Stimulated activated CD4-positive, alpha-beta T cell treated with anti-CD3 and anti-CD28 coated beads, Interleukin-15, amount 100 ng/mL, for 48 hours (primary cell): ENCODE measurements at regions not wholly inside any gene's neighbourhood (a gene's known extent, or its start where the extent isn't known, plus 50 kb on each side); places are given as distances from the start of the nearest gene placed in this dataset.

Experiments used
- DNase-seq, 2 donors: peaks; one replicate each; pipeline ENCODE4 v3.0.0-alpha.2; 2020; ENCODE audit warnings: low read depth in 2 of 2

DNA sequence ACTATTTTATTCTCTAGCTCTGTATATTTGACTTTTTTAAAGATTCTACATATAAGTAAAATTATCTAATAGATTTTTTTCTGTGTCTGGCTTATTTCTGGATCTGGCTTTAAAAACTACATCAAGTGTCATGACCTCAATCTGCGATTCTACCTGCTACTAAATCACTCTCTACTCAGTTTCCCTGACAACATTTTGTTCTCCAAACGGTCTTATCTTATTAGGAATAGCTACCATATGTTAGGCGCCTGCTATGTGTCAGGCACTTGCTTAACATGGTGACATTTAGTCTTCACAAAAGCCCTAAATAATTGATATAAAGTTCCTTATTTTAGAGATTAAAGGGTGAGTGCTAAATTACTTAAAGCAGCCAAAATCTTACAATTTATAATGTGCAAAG, 1362.9 kb upstream of the FLRT2 start:
- no peak for DNase-seq

DNA sequence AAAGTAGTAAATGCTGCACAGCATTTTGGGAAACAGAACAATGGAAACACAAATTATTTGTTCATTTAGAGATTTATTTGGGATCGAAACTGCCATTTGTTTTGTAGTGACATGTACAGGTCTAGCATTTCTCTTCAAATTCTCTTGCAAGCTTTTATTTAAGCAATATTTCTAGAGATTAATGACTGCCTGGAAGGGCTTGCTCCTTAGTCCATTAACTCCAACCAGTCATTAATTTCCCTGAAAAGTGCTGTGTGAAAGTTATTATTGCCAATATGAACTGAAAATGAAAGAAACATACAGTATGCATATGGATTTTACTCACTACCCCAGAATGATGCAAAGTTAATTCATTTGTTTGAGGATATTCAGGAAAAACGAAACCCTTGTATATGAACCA, 1349.6 kb upstream of the FLRT2 start:
- DNase-seq: no peak

DNA sequence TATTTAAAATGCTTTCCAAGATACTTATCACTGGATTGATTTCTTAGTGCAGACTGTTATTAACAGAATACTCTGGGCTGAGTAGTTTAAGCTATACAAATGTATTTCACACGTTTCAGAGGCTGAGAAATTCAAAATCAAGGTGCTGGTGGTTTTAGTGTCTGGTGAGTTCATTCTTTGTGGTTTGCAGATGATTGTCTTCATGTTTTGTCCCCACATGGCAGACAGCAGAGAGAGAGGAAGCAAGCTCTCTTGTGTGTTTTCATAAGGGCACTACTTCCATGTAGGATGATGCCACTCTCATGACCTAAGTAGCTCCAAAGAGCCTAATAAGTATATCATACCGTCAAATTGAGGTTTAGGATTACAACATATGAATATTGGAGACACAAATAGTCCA, 1348.9 kb upstream of the FLRT2 start:
- no peak for DNase-seq

DNA sequence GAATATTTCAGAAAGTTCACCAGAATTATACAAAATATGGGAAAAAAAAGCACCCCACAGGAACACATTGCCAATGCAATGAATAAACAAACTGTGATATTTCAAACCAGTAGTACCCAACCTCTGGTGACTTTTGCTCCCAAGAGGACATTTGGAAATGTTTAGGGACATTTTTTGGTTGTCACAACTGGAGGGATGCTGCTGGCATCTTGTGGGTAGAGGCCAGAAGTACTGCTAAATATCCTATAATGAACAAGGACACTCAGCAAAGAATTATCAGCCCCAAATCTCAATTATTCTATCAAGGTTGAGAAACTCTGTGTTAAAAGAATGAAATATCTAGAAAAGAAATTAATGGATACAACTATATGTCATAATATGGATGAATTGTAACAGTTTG, 1334.4 kb upstream of the FLRT2 start:
- no peak for DNase-seq

DNA sequence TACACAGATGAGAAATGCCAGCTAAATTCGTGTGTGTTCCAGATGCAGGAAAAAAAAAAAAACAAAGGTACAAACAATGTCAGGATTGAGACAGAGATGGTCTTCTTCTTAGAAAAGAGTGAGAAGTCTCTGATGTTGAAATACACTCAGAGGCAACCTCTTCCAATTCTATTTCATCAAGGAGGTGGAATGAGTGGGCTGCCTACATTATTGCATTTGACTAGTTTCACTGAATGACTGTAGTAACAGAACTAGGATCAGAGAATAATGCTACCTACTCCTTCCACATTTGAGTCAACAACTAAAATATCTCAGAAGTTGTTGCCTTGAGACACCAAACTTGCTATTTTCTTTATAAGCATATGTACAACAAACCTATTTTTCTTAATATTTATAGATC, 1332.2 kb upstream of the FLRT2 start:
- no peak for DNase-seq

DNA sequence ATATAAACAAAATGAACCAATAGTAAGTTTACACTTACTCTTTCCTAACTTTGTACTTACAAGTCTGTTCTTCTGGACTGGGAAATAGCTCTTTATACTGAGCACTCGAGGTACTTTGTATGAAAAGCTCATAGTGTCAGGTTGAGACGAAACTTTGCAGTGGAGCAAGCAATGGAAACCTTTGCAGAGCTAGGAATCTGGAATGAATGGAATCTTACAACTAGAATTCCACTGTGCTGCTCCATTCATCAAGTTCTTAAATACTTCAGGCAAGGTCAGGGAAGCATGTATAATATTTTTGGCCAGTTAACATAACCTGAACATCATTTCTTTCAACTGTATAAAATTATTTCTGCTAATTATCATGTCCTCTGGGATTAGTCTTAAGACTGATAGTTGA, 1327.5 kb upstream of the FLRT2 start:
- DNase-seq: no peak

DNA sequence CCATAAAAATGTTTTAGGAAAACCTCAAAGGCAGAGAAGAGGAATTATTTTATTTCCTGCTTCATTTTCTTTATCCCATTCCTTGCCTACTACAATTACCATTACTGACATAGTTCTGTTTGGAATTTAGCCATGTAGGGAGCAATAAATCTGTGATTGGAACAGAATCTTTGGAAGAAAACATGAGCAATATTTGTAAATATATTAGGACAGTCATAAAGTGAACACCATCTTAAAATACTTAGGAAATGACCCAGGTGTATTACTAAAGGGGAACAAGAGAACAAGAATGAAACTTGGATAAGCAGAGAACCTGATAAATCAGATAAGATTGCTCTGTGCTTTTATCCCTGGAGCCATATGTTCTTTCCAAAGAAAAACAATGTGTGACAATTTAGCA, 1326.0 kb upstream of the FLRT2 start:
- DNase-seq: no peak

DNA sequence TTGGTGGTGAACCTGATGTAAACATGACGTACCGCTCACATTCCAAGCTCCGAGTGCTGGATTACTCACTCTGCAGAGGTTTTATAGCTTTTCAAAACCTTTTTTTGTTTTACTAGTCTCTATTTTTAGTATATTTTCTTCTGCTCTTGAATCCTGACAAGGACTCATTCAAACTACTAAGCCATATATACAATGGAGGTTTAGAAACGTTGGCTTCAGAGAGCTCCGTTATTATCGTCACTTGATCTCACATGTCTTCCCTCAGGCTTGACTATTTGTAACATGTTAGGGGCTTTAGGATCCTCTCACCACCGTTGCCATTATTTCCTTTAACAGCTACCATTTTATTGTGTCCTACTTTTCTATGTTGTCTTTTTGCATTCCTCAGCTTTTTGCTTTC, 1321.5 kb upstream of the FLRT2 start:
- no peak for DNase-seq

DNA sequence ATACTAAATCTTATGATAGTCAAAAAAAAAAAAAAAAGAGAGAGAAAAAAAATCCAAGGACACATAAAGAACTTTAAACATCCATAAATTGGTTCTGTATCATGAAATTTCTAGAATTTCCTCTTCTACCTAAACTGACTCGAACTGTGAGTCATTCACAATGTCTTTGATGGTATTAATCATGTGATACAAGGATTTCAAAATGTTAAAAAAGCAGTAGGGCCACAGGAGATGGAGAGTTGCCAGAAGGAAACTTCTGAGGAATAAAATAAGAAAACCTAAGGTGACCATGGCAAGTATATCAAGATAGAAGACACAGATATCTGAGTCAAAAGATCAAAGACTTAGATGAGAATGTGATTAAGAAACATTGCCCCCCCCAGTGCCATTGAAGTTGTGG, 1320.9 kb upstream of the FLRT2 start:
- DNase-seq: no peak

DNA sequence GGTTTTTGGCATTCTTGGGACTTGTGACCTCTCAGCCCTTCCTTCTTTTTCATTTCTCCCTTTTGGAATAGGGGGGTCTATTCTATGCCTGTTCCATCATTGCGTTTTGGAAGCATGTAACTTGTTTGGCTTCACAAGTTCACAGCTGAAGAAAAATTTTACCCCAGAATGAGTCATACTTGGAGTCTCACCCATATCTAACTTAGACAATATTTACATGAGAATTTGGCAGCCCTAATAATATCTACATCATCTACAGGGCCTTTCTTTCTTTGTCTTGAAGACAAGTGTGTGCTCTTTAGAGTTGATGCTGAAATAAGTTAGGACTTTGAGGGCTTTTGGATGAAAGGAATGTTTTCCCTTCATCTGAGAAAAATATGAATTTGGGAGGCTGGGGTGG, 1312.9 kb upstream of the FLRT2 start:
- DNase-seq: no peak

DNA sequence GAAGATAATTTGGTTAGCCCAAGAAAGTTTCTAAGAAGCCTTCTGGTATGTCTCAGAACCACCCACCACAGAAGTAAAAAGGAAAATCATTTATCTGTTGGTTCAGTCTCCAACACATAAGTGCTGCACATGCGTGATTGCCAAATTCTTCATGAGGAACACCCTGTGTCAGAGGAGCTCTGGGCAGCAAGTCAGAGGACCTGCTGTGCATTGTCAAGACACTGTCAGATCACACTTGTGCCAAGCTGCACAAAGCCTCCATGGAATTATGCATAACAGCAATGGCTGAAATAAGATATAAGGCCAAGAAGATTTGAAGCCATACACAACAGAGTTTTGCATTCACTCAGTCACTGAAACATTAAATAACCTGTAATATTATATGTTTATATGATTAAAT, 1304.7 kb upstream of the FLRT2 start:
- DNase-seq: no peak

DNA sequence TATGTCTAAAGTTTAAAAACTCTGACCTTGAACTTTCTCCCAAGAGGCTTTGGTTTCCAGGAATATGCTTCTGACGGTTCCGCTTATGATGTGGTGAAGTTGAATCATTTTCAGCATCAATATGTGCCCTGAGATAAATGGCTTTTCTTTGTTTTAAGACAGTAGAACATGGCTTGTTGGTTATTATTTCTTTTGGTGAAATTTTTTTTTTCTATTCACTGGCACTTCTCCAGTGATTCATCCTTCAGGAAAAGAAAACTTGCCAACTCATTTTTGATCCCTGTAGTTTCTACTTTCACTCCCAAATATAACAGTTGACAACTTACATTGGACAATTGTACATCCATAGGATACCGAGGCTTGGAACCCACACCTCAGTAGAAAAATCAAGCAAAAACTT, 1301.2 kb upstream of the FLRT2 start:
- no peak for DNase-seq

DNA sequence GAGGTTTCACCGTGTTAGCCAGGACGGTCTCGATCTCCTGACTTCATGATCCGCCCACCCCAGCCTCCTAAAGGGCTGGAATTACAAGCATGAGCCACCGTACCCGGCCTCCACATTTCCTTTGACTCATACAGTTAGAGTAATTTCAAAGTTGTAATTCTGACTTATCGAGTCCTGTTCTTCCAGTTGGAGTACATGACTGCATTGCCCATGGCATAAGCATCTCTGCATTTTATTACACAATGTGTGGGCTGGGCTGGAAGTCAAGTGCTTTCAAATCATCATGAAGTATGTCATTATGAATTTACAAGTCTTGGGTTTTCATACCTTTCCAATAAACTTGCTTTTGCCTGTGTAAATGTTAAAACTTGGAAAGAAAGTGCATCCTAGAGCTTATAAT, 1295.7 kb upstream of the FLRT2 start:
- DNase-seq: no peak

DNA sequence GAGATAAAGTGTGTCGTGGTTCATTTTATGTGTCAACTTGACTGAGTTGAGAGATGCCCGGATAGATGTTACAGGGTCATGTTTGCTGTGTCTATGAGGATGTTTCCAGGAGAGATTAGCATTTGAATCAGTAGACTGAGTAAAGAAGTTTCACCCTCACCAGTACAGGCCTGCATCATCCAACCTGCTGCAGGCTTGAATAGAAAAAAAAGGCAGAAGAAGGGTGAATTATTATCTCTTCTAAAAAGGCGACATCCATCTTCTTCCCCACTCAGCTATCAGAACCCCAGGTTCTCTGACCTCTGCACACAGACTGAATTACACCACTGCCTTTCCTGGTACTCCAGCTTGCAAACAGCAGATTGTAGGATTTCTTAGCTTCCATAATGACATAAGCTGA, 1293.7 kb upstream of the FLRT2 start:
- no peak for DNase-seq

DNA sequence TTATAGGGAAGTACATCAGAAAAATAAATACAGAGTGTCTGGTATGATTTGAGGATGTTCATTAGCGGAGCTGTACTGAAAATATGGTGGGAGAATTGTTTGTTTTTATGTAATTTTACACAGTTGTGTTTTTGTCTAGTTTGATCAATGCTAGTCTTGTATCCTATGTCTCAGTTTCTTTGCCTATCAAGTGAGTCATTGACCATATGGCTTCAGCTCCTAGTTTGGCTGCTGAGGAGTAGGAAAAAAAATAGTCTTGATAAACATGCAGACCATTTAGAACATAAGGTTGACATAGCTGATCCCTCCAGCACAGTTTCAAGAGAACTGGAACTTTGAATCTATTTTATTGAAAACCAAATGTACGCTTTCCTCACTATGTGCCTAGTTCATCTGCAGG, 1292.1 kb upstream of the FLRT2 start:
- no peak for DNase-seq

DNA sequence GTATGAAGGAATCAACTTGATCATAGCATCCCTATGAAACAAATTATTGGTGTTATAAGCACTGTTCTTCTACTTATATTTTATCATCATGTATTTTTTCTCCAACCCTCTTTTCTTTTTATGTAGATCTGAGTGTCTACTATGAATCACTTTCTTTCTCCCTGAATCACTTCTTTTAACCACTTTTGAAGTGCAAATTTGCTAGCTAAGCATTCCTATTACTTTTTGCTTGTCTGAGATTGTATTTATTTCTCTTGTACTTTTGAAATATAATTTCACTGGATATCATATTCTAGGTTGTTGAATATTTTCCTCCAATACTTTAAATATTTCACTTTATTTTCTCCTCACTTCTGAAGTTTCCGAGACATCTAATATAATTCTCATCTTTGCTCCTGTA, 1282.3 kb upstream of the FLRT2 start:
- no peak for DNase-seq

DNA sequence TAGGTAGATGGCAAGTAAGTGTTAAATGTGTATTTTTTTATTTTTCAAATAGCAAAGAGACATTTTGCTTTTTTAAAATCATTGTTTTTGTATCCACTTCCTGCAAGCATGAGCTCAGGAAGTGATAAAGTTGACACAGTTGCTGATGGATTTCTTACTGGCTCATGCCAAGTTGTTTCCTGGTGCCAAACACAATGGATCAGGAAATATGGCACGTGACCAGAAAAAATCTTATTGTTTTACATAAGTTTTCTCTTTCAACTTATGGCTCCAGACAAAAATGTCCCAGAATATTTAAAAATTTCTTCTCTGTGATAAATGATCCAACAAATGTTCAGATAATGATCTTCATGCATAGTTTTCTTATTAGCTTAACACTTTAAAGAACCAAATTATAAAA, 1279.1 kb upstream of the FLRT2 start:
- DNase-seq: no peak

DNA sequence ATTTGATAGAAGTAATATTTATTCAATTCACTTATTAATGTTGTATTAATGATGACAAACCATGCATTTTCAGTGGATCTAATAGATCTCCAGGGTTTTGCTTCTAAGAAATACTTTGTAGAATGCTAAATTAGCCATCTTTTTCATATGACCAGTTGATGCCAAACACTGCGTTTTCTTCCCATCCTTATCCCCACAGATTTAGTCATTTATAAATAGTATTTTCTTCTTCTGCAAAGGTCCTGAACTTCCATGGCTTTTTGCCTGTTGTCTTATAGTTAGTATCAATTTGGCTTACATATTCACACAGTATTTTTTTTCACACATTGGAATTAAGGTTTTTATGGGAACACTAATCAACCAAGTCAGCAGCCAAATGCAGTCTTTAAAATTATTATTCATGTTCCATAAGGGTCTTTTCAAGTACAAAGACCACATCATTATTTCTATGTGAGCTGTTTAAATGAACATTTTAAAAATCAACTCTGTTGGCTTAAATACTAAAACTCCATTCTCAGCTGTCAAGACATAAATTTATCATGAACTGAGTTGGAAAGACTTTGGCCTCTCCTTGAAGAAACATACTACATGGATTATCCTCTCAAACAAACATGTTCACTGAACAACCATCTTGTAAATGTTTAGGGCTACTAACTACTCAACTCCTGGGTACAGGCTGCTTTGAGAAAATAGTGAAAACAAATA, 1278.4 kb upstream of the FLRT2 start:
- DNase-seq: no peak

DNA sequence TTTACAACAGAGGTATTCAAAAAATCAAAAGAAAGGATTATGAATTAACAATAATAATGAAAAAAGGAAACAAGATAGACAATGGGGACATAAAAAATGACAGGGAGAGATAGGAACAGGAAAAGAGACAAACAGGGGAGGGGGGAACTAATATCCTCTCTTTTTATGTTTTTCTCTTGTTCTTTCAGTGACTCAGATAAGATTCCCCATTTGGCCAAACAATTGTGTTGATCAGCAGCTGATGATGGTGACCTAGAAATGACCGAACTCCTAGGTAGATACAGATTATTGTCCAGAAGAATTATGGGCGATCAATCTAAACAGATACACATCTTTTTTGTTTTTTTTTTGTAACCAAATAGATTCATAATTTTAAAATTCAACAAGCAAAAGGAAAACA, 1277.2 kb upstream of the FLRT2 start:
- DNase-seq: no peak

DNA sequence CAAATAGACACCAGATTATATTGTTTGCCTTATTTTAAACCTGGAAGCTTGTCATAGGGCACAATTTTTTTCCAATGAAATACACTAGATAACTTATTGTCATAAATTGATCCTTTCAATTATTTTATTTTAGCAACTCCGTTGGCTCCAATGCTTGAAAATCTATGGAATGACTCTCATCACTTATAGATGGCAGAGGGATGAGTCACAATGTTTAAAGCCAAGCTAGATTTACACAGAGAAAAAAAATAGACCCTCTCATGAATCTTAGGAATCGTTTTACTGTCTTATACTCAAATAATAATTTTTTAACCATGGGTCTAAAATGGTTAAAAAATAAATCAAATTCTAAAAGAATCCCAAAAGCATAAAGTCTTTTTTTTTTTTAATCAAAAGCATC, 1276.6 kb upstream of the FLRT2 start:
- DNase-seq: no peak

DNA sequence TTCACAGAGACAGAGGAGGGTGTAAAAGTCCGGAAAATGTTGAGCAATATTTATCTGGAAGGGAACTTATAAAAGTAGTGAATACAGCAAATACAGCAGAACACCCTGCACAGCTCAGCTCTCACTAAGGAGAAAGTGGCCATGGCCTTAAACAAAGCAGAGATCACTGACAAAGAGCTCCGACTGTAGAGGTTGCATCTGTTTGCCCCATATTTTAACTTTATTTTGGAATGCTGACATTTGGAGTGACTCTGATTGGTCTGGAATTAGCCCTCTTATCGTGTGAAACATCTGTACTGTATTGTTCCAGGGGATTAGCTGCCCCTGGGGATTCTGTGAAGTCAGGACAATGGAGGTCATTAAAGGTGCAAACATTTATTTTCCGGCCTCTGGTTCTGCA, 1275.7 kb upstream of the FLRT2 start:
- DNase-seq: no peak

DNA sequence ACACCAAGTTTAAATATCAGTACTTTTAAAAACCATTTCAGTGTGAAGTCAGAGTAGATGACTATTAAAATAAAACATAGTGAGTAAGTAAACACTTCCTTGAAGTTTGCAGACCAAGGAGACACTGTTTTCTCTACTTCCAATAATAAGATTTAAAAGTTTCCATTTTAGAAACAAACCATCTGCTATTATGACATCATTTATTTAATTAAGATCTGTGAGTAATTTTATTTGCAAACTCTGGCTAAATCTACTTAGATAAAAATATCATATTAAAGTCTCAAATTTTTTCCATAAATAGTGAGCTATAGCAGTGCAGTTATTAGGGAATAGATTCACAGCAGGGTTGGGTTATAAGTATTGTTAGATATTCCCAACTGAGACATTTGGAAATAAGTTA, 1267.0 kb upstream of the FLRT2 start:
- DNase-seq: no peak

DNA sequence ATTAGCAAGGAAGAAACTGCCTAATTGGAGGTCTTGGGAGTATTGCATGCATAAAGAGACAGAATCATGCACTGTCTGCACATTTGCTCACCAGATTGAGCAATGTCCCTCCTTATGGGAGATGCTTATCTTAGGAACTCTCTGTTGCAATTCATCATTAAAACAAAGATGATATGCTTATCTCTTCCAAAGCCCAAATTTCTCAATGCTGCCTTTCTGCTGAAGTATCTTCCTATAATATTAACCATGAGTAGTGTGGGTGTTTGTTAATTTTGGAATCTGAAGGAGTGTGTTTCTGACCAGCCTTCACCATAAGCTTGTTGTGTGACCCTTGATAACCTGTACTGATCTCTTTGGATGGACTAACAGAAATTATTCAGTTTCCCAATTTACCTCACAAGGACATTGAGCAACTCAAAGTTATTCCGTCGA, 1257.6 kb upstream of the FLRT2 start:
- no peak for DNase-seq

DNA sequence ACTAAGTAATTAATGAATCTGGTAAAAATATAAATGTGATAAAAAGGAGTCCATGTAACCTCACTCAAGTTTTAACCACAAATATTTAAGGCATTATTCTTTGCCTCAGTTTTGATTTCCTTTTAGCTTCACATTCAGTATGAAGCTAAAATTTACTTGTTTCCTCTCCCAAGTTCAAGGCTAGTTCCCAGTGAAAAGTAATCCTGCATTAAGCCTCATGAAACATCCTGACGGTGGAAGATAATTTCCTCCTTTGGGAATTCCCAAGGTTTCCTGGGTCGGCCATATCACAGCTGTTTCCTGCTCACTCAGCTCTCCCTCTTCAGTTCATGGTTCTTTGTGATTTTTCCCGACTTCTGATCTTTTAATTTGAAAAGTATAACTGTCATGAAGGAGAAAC, 1256.8 kb upstream of the FLRT2 start:
- DNase-seq: no peak

DNA sequence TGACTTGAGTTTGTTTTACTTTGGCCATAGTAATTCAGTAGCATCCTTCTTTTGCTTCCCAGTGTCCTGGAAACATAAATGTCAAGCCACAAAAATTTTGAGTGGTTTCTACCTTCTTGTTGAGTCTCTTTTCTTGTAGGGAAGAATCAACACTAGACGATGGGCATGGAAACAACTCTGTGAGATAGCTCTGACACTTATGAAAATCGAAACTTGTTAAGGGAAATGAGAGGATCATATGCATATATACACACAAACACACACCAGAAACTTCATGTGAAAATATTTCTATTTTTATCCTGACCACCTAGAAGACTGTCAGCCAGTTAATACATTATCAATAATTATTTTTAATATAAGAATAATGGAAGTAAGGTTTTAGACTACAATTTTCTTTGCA, 1247.3 kb upstream of the FLRT2 start:
- no peak for DNase-seq
